HG02943 (cell line): ENCODE measurements at regions not wholly inside any gene's neighbourhood (a gene's known extent, or its start where the extent isn't known, plus 50 kb on each side); places are given as distances from the start of the nearest gene placed in this dataset.

Source experiments
- ATAC-seq: cut with Tn5 transposase; IDR thresholded peaks from one replicate; pipeline ENCODE4 v1.9.1; 2021; ENCODE audit warnings: mild to moderate bottlenecking, low read depth, moderate library complexity; ENCODE audit not compliant: unreplicated experiment

- no peak for ATAC-seq
Measured at GRCh38 chr3:182046166-182046764, 334.5 kb downstream of the SOX2 start.

GRCh38 chr3:182050932-182051331 is 339.2 kb downstream of the SOX2 start:
- ATAC-seq = no peak

DNA sequence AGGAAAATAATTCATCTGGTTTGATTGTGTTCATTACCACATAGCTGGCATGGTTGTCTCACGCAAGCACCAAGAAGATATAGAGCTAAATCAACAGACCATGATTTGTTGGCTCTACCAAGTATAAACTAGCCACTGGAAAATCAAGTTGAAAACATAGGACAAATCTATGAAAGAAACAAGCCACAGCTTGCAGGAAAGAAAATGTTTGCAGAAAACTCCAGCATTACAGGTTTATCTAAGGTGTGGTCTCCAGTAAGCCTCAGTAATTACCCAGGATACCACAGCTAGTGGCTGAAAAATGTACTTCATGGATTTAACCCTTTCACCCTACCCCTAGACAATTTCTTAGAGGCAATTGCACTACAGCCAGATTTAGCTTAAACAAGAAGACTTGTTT is 340.6 kb downstream of the SOX2 start:
- no peak for ATAC-seq

GRCh38 chr3:182052757-182053156 is 341.0 kb downstream of the SOX2 start:
- ATAC-seq = no peak

DNA sequence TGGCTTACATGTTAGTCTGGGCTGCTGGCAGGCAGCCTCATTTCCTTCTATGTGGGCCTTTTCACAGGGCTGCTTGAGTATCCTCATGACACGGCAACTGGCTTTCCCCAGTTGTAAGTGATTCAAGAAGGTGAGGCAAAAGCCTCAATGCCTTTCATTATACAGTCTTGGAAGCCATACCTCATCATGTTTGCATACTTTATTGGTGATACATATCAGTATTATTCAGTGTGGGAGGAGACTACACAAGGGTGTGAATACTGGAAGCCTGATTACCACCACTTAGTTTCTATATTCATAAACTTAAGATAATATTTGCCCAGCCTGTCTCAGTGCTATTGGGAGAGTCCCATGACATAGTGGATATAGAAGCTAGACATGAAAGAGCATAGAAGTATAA is 346.8 kb downstream of the SOX2 start:
- ATAC-seq = no peak

GRCh38 chr3:182063742-182064141 is 352.0 kb downstream of the SOX2 start:
- ATAC-seq = no peak

GRCh38 chr3:182067423-182067822 is 355.7 kb downstream of the SOX2 start:
- ATAC-seq = no peak

DNA sequence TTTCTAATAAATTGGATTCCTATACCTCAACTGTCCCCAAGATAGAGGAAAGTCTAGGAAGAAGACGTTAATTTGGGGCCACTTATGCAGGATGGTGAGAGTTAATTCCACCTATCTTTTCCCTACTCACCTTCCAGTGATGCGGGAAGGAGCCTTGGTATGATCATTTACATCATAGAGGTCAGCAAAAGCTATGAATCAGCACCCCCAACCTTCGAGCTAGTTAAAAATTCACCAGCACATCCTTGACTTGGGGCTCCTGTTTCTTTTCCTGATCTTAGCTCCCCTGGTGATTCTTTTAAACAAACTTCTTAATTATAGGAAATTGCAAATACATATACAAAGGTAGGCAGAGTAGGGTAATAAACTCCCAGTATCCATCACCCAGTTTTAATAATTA is 366.6 kb downstream of the SOX2 start:
- ATAC-seq = no peak

DNA sequence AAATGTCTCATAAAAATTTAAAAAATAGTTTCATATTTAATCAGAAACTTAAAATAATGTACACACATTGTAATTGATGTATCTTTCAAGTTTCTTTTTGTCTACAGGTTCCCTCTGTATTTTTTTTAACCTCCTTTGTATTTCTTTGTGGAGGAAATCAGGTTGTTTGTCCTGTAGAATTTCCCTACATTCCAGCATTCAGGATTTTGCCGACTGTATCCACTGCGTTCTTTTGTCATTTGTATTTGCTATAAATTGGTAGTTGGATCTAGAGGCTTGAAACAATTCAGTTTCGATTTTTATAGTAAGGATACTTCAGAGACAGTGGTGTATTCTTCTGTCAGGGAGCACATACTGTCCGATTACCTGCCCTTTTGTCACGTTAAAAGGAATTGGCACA is 367.2 kb downstream of the SOX2 start:
- no peak for ATAC-seq

- no peak for ATAC-seq
Measured at GRCh38 chr3:182081096-182081495, 369.4 kb downstream of the SOX2 start.

- no peak for ATAC-seq
Measured at GRCh38 chr3:182083112-182083511, 371.4 kb downstream of the SOX2 start.

DNA sequence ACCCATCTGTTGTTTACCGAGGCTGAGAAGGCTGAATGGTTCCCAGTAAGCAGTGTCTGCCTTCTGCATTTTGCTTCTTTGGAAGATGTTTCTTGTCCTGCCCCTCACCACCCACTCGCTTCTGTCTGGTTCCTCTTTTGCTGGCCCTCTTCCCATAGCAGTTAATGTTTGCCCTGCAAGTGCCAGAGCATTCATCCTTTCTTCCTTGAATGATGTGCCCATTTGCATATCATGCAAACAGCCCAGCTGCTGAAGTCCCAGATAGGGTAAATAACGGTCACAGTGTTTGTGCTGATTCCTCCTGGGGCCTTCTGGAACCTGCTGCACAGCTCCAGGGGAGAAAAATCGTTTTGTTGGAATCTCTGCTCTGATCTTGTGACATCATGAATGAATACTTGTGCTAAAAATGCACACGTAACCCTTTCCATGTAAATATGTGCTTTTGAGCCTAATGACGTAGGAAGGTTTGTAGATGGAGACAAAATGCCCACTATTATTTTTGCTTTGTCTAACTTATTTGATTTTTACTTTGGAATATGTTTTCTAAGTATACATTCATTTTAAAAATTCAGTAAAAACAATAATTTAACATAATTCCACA is 381.0 kb downstream of the SOX2 start:
- no peak for ATAC-seq

GRCh38 chr3:182094321-182094720 is 382.6 kb downstream of the SOX2 start:
- no peak for ATAC-seq

GRCh38 chr3:182104881-182105280 is 393.2 kb downstream of the SOX2 start:
- no peak for ATAC-seq

DNA sequence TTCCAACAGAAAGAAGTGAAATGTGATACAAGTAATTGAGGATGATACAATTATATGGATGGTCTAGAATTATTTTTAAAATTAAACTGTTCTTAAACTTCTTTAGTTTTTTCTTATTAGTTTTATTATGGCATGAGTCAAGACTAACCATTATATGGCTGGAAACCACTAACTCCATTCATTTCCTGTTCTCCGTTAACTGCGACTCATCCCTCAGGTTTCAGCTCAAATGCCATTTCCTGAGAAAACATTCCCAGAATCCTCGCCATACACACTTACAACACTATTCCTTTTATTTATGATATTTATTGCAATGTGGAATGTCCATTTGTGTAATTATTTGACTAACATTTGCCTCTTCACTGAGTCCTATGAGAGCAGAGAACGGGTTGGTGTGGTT is 394.1 kb downstream of the SOX2 start:
- ATAC-seq = no peak

DNA sequence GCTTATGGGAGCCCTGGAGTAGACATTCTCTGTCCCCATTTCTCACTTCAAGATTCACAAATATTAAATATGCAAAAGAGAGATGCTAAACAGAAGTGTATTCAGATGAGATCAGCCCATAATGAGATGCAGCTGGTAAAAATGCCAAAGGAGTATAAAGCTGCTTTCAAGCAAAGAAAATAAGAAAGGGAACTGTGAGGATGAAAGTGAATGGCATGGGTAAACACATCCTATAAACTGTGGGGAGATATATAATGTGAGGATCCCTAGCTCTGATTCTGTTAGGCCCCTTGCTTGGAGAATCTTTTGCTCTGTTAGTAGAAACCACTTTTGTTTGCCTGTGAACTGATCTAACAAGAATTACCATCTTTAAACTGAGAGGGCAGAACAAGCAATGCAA is 396.6 kb downstream of the SOX2 start:
- ATAC-seq = no peak

DNA sequence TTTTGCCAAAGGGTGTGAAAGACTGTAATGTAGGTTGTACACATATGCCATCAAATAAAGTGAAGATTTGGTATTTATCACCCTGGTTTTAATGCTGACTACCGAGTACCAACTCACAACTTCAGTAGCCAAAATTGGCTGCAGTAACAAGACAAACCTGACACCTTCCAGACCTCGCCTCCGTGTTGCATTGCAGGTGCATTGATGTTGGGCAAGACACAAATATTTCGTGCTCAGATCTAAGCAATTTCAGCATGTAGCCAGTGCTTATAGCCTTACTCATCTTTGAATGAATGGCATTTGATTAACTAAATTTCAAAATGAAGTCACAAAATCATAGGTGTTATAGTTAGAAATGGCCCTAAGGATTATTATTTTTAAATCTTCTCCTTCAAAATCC is 400.2 kb downstream of the SOX2 start:
- no peak for ATAC-seq

DNA sequence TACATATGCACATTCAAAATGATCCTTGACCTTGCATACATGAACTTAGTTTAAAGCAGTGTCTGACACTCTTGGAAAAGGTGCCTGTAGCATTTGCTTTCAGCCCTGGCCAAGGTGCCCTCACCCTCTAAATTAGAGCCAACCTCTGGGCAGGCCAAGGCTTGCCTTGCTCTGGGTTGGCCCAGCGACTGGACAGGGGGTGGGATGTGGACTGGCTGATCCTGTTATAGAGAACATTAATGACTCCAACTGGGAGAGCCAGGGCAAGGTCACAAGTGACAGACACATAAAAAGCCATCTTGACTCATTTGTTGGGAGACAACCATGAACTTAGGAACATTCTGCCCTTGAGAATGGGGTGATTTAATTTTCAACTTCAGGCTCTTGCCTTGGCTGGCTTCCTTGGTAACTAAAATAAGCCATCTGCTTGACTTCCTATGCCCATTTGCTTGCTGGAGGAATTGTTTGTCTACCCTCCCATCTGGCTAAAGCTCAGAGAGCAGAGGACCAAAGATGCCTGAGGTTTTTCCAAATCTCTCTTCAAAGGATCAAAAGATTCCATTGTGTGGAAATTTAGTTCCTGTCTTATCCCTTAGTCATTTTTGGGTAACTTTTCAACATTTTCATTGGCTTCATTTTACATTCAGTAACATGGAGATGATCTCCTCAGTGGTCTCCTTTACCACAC is 403.7 kb downstream of the SOX2 start:
- no peak for ATAC-seq

GRCh38 chr3:182116386-182116785 is 404.7 kb downstream of the SOX2 start:
- ATAC-seq = no peak

DNA sequence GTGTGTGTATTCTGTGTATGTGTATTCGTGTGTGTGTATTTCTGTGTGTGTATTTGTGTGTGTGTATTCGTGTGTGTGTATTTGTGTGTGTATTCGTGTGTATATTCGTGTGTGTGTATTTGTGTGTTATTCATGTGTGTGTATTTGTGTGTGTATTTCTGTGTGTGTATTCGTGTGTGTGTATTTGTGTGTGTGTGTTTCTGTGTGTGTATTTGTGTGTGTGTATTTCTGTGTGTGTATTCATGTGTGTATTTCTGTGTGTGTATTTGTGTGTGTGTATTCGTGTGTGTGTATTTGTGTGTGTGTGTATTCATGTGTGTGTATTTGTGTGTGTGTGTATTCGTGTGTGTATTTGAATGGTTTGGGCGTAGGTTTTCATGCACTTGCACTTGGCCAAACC is 405.4 kb downstream of the SOX2 start:
- no peak for ATAC-seq

- no peak for ATAC-seq
Measured at GRCh38 chr3:182117583-182117982, 405.9 kb downstream of the SOX2 start.

GRCh38 chr3:182118066-182118465 is 406.3 kb downstream of the SOX2 start:
- ATAC-seq = no peak
